ENCODE measurements at regions not wholly inside any gene's neighbourhood (a gene's known extent, or its start where the extent isn't known, plus 50 kb on each side); places are given as distances from the start of the nearest gene placed in this dataset.
A peak's percentile ranks its signal among the peaks of the same experiment; 100 is the strongest.

GRCh38 chrY:16562491-16562890, 1317.5 kb downstream of the CDY2B start:
- ATAC-seq (ENCODE audit: low read depth) (no peak), DNase-seq (peak; percentile 7)
- ChIA-PET CTCF (no interaction called here), POLR2A (no interaction called here)
- Mint-ChIP-seq H3K9me3 (ENCODE audit: insufficient read depth) (no peaks in the 10 kb centered on the region), H3K27ac (no peak overlapping the region), H3K4me3 (no peak overlapping the region), H3K27me3 (no peaks in the 10 kb centered on the region), H3K4me1 (no peaks in the 10 kb centered on the region)
- Histone ChIP-seq H3K9me3 (ENCODE audit: control extremely low read depth in 1 of 3, control insufficient read depth in 2 of 3, insufficient read depth in 1 of 3, low read length in 2 of 3) (no peaks in the 10 kb centered on the region), H3K9ac (ENCODE audit: low read length) (no peak overlapping the region), H3K4me2 (replicated peaks; ENCODE audit: low read depth, low read length, poor library complexity, severe bottlenecking) (no peak overlapping the region), H3K36me3 (replicated peaks in 1 of 2; ENCODE audit: control extremely low read depth in 1 of 2, control insufficient read depth in 1 of 2, extremely low read depth in 1 of 2, insufficient read depth in 2 of 2, low read length in 1 of 2) (no peaks in the 10 kb centered on the region), H3K4me1 (ENCODE audit: control insufficient read depth in 2 of 2, insufficient read depth in 2 of 2, low read length in 2 of 2) (no peaks in the 10 kb centered on the region), H3K4me3 (ENCODE audit: control extremely low read depth in 1 of 5, extremely low read depth in 1 of 5, insufficient read depth in 1 of 5, low read depth in 2 of 5, low read length in 4 of 5) (no peak overlapping the region), H4K20me1 (ENCODE audit: control insufficient read depth, insufficient read depth, low read length, poor library complexity, severe bottlenecking) (no peaks in the 10 kb centered on the region), H3K79me2 (ENCODE audit: control insufficient read depth, insufficient read depth, low read length) (no peaks in the 10 kb centered on the region), H2AFZ (ENCODE audit: insufficient read depth, low read depth, low read length, poor library complexity, severe bottlenecking) (no peak overlapping the region), H3K27ac (ENCODE audit: low read length in 2 of 2) (no peak overlapping the region), H3K27me3 (replicated peaks in 1 of 4; ENCODE audit: control extremely low read depth in 1 of 4, control insufficient read depth in 3 of 4, insufficient read depth in 4 of 4, low read length in 3 of 4) (no peaks in the 10 kb centered on the region)
- 70% methylated on average over 2 of the region's 3 CpGs for WGBS (ENCODE audit: insufficient coverage)
- intact Hi-C loops (cut with micrococcal nuclease), result loop anchor here (5.0 kb wide), 1 partner anchor 80 kb away; no protein-coding TSS in a partner anchor
- TF ChIP-seq, protein P1, sequence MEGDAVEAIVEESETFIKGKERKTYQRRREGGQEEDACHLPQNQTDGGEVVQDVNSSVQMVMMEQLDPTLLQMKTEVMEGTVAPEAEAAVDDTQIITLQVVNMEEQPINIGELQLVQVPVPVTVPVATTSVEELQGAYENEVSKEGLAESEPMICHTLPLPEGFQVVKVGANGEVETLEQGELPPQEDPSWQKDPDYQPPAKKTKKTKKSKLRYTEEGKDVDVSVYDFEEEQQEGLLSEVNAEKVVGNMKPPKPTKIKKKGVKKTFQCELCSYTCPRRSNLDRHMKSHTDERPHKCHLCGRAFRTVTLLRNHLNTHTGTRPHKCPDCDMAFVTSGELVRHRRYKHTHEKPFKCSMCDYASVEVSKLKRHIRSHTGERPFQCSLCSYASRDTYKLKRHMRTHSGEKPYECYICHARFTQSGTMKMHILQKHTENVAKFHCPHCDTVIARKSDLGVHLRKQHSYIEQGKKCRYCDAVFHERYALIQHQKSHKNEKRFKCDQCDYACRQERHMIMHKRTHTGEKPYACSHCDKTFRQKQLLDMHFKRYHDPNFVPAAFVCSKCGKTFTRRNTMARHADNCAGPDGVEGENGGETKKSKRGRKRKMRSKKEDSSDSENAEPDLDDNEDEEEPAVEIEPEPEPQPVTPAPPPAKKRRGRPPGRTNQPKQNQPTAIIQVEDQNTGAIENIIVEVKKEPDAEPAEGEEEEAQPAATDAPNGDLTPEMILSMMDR (IDR thresholded peaks at IDR 0.05), result no peak
- no peak for TF ChIP-seq EZH2 (IDR thresholded peaks at IDR 0.05; ENCODE audit: borderline replicate concordance, insufficient read depth, low read depth, low read length, poor library complexity, severe bottlenecking)

DNA sequence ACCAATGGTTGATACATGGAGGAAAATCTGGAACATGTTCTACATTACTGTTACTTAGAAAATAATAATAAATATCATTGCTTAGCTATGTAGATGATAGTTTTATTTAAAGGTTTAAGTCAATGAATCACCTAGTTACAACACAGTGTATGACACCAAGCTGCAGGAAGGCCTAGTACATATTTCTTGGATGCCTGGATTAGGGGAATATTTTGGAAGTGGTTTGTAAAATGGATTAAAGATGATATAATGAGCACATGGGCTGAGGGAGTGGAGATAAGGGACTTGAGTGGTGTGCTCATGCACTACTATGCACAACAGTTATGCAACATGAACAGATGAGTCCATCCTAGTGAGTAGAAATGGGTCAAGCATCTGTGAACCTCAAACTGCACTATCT, 1358.0 kb downstream of the CDY2B start:
- no peak for DNase-seq
- intact Hi-C loops (cut with micrococcal nuclease), result no loop called here
- ChIA-PET CTCF (interaction anchor here (0.5 kb wide), 1 partner anchor 940 kb away, joined by 4 read pairs; no protein-coding TSS in a partner anchor), POLR2A (no interaction called here)
- ATAC-seq (ENCODE audit: low read depth), result no peak
- no peak overlapping the region for H3K4me3 ChIP-seq (ENCODE audit: control extremely low read depth in 1 of 5, extremely low read depth in 1 of 5, insufficient read depth in 1 of 5, low read depth in 2 of 5, low read length in 4 of 5)
- H3K9ac ChIP-seq (ENCODE audit: low read length), result no peak overlapping the region
- Mint-ChIP-seq H3K4me3 (no peak overlapping the region), H3K27me3 (no peaks in the 10 kb centered on the region), H3K27ac (no peak overlapping the region), H3K9me3 (ENCODE audit: insufficient read depth) (no peaks in the 10 kb centered on the region), H3K4me1 (no peaks in the 10 kb centered on the region)
- no peaks in the 10 kb centered on the region for H4K20me1 ChIP-seq (ENCODE audit: control insufficient read depth, insufficient read depth, low read length, poor library complexity, severe bottlenecking)
- no peaks in the 10 kb centered on the region for H3K27me3 ChIP-seq (replicated peaks in 1 of 4; ENCODE audit: control extremely low read depth in 1 of 4, control insufficient read depth in 3 of 4, insufficient read depth in 4 of 4, low read length in 3 of 4)
- no peak overlapping the region for H3K4me2 ChIP-seq (replicated peaks; ENCODE audit: low read depth, low read length, poor library complexity, severe bottlenecking)
- TF ChIP-seq EZH2 (IDR thresholded peaks at IDR 0.05; ENCODE audit: borderline replicate concordance, insufficient read depth, low read depth, low read length, poor library complexity, severe bottlenecking), result no peak
- TF ChIP-seq, protein P1 (IDR thresholded peaks at IDR 0.05), result no peak
- H3K27ac ChIP-seq (ENCODE audit: low read length in 2 of 2), result no peak overlapping the region
- no peak overlapping the region for H2AFZ ChIP-seq (ENCODE audit: insufficient read depth, low read depth, low read length, poor library complexity, severe bottlenecking)
- no peaks in the 10 kb centered on the region for H3K36me3 ChIP-seq (replicated peaks in 1 of 2; ENCODE audit: control extremely low read depth in 1 of 2, control insufficient read depth in 1 of 2, extremely low read depth in 1 of 2, insufficient read depth in 2 of 2, low read length in 1 of 2)
- no peaks in the 10 kb centered on the region for H3K79me2 ChIP-seq (ENCODE audit: control insufficient read depth, insufficient read depth, low read length)
- no peaks in the 10 kb centered on the region for H3K4me1 ChIP-seq (ENCODE audit: control insufficient read depth in 2 of 2, insufficient read depth in 2 of 2, low read length in 2 of 2)
- H3K9me3 ChIP-seq (ENCODE audit: control extremely low read depth in 1 of 3, control insufficient read depth in 2 of 3, insufficient read depth in 1 of 3, low read length in 2 of 3), result no peaks in the 10 kb centered on the region
